OCI-LY1 (cell line): ENCODE measurements at regions not wholly inside any gene's neighbourhood (a gene's known extent, or its start where the extent isn't known, plus 50 kb on each side); places are given as distances from the start of the nearest gene placed in this dataset.

Experiments used
- CTCF ChIP-seq: fragments of 200-600 bp; sonication (generic), shearing (Covaris generic); IDR thresholded peaks from 2 replicates; pipeline ENCODE4 v1.5.1; 2017; ENCODE audit warnings: mild to moderate bottlenecking, antibody characterized with exemption, low read length, moderate library complexity, mixed read lengths
- EZH2 ChIP-seq: fragments of 200-600 bp; sonication (generic), shearing (Covaris generic); IDR thresholded peaks from 2 replicates; pipeline ENCODE4 v1.8.0; 2017; ENCODE audit warnings: borderline replicate concordance, mixed run types, mild to moderate bottlenecking, antibody characterized with exemption, low read length, moderate library complexity, mixed read lengths

GRCh38 chr4:134551348-134551747 lies 349.8 kb upstream of the PABPC4L start:
- TF ChIP-seq EZH2 (no peak), CTCF (no peak)
